Mammary epithelial cell (primary cell): ENCODE measurements at regions not wholly inside any gene's neighbourhood (a gene's known extent, or its start where the extent isn't known, plus 50 kb on each side); places are given as distances from the start of the nearest gene placed in this dataset.

Experiments used
- EZH2 ChIP-seq: IDR thresholded peaks from 2 replicates; pipeline ENCODE4 v1.6.1; 2012; ENCODE audit warnings: low read length, inconsistent platforms, borderline replicate concordance
- TF ChIP-seq, protein P1 (sequence below), 2 donors: IDR thresholded peaks in 1 of 2; conservative IDR thresholded peaks in 1 of 2; 2 replicates each; pipeline ENCODE4 v1.5.1; 2011 to 2012; ENCODE audit warnings: inconsistent platforms in 2 of 2, low read length in 2 of 2, mild to moderate bottlenecking in 2 of 2, control low read depth in 1 of 2, low read depth in 1 of 2; ENCODE audit not compliant: insufficient read depth in 1 of 2; ENCODE audit errors: extremely low read depth in 1 of 2

DNA sequence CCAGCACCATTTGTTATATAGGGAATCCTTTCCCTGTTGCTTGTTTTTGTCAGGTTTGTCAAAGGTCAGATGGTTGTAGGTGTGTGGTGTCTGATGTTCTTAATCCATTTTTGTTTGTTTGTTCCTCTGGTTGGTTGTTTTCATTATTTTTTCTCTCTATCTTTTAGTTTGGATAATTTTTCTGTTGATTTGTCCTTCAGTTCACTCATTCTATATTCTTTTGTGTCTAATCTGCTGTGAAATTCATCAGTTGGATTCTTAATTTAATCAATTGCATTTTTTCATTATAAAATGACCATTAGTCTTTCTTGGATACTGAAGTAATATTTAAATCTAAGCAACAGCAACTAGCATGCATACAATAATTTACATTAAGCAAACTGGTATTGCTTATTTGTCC is 206.7 kb upstream of the TRIB2 start:
- TF ChIP-seq, protein P1, sequence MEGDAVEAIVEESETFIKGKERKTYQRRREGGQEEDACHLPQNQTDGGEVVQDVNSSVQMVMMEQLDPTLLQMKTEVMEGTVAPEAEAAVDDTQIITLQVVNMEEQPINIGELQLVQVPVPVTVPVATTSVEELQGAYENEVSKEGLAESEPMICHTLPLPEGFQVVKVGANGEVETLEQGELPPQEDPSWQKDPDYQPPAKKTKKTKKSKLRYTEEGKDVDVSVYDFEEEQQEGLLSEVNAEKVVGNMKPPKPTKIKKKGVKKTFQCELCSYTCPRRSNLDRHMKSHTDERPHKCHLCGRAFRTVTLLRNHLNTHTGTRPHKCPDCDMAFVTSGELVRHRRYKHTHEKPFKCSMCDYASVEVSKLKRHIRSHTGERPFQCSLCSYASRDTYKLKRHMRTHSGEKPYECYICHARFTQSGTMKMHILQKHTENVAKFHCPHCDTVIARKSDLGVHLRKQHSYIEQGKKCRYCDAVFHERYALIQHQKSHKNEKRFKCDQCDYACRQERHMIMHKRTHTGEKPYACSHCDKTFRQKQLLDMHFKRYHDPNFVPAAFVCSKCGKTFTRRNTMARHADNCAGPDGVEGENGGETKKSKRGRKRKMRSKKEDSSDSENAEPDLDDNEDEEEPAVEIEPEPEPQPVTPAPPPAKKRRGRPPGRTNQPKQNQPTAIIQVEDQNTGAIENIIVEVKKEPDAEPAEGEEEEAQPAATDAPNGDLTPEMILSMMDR (conservative IDR thresholded peaks at IDR 0.05 in 1 of 2, IDR thresholded peaks at IDR 0.05 in 1 of 2; ENCODE audit: extremely low read depth in 1 of 2, insufficient read depth in 1 of 2, low read depth in 1 of 2, low read length in 2 of 2): no peak
- no peak for TF ChIP-seq EZH2
